IMR-90 (cell line): ENCODE measurements at regions not wholly inside any gene's neighbourhood (a gene's known extent, or its start where the extent isn't known, plus 50 kb on each side); places are given as distances from the start of the nearest gene placed in this dataset.

Experiments used
- ATAC-seq: fragments of 200-7000 bp; cut with Tn5 transposase; 2 replicates; pipeline ENCODE4 v1.9.1; 2020; ENCODE audit warnings: low read depth, mild to moderate bottlenecking, moderate library complexity
- BruUV-seq: library from RNA; stranded (reverse); fragments of 400-500 nt; replicated peaks from 2 replicates; lab custom pipeline; 2021; lab: Mats Ljungman, UMichigan
- CTCF ChIA-PET: fragments of 300-600 bp; formaldehyde crosslinking; extraction: SDS; loops from one replicate; lab custom pipeline; 2021; ENCODE audit warnings: antibody characterized with exemption; lab: Yijun Ruan, JAX
- POLR2A ChIA-PET: fragments of 300-600 bp; sonication (Branson Sonifier 250); formaldehyde crosslinking; loops from one replicate; lab custom pipeline; 2022; ENCODE audit warnings: antibody characterized with exemption; ENCODE audit not compliant: unreplicated experiment; lab: Charles Lee
- DNase-seq: peaks from one replicate; pipeline ENCODE4 v3.0.0; 2013
- H2AFZ ChIP-seq: replicated peaks from 2 replicates; pipeline ENCODE3; 2013; ENCODE audit warnings: low read length, mild to moderate bottlenecking; ENCODE audit not compliant: poor library complexity
- H2AK5ac ChIP-seq: 2 replicates; pipeline ENCODE4 v1.6.1; 2013; ENCODE audit warnings: low read depth, low read length, inconsistent platforms
- H2AK9ac ChIP-seq: replicated peaks from 2 replicates; pipeline ENCODE3; 2013; ENCODE audit warnings: mild to moderate bottlenecking, low read depth, low read length, moderate library complexity; ENCODE audit not compliant: poor library complexity
- H2BK120ac ChIP-seq: 2 replicates; pipeline ENCODE4 v1.6.1; 2013; ENCODE audit warnings: low read depth, low read length, inconsistent platforms
- H2BK15ac ChIP-seq: 3 replicates; pipeline ENCODE4 v1.6.1; 2013; ENCODE audit warnings: low read depth, low read length, inconsistent platforms
- H2BK20ac ChIP-seq: 2 replicates; pipeline ENCODE4 v1.6.1; 2013; ENCODE audit warnings: low read depth, mild to moderate bottlenecking, inconsistent platforms, low read length, moderate library complexity
- H2BK5ac ChIP-seq: 2 replicates; pipeline ENCODE4 v1.6.1; 2013; ENCODE audit warnings: mild to moderate bottlenecking, low read depth, low read length, inconsistent platforms; ENCODE audit not compliant: poor library complexity, severe bottlenecking
- H3K14ac ChIP-seq: replicated peaks from 2 replicates; pipeline ENCODE4 v1.6.1; 2013; ENCODE audit warnings: low read depth, low read length, inconsistent platforms
- H3K18ac ChIP-seq: 2 replicates; pipeline ENCODE4 v1.6.1; 2013; ENCODE audit warnings: low read depth, low read length, control low read depth
- H3K23ac ChIP-seq: 2 replicates; pipeline ENCODE4 v1.6.1; 2013; ENCODE audit warnings: low read depth, low read length, inconsistent platforms
- H3K27ac ChIP-seq: 2 replicates; pipeline ENCODE4 v1.5.1; 2013; ENCODE audit warnings: mild to moderate bottlenecking, control low read depth, low read length; ENCODE audit not compliant: insufficient read depth
- H3K27me3 ChIP-seq: 2 replicates; pipeline ENCODE4 v1.6.1; 2013; ENCODE audit warnings: low read length; ENCODE audit not compliant: control insufficient read depth, insufficient read depth
- H3K36me3 ChIP-seq: 2 replicates; pipeline ENCODE4 v1.6.1; 2013; ENCODE audit warnings: low read length, mixed read lengths; ENCODE audit not compliant: control insufficient read depth, insufficient read depth
- H3K4ac ChIP-seq: 2 replicates; pipeline ENCODE4 v1.6.1; 2013; ENCODE audit warnings: low read depth, low read length, inconsistent platforms
- H3K4me1 ChIP-seq: 2 replicates; pipeline ENCODE4 v1.6.1; 2013; ENCODE audit warnings: low read length, mixed read lengths; ENCODE audit not compliant: control insufficient read depth, insufficient read depth
- H3K4me2 ChIP-seq: 2 replicates; pipeline ENCODE4 v1.6.1; 2013; ENCODE audit warnings: low read depth, mild to moderate bottlenecking, control low read depth, low read length, moderate library complexity
- H3K4me3 ChIP-seq: 2 replicates; pipeline ENCODE4 v1.5.1; 2013; ENCODE audit warnings: low read depth, mild to moderate bottlenecking, control low read depth, low read length, moderate library complexity; ENCODE audit not compliant: insufficient read depth
- H3K56ac ChIP-seq: 2 replicates; pipeline ENCODE4 v1.6.1; 2013; ENCODE audit warnings: low read length, inconsistent platforms; ENCODE audit not compliant: insufficient read depth; ENCODE audit errors: extremely low read depth
- H3K79me1 ChIP-seq, 2 experiments: 2 replicates each; pipeline ENCODE4 v1.6.1; 2013; ENCODE audit warnings: low read length in 2 of 2, inconsistent platforms in 1 of 2, low read depth in 1 of 2
- H3K9ac ChIP-seq: 2 replicates; pipeline ENCODE4 v1.6.1; 2013; ENCODE audit warnings: low read depth, low read length, control low read depth
- H3K9me1 ChIP-seq: 2 replicates; pipeline ENCODE4 v1.6.1; 2013; ENCODE audit warnings: low read length, inconsistent platforms; ENCODE audit not compliant: insufficient read depth
- H3K9me3 ChIP-seq: 2 replicates; pipeline ENCODE4 v1.6.1; 2013; ENCODE audit warnings: low read length; ENCODE audit not compliant: control insufficient read depth, insufficient read depth
- H4K20me1 ChIP-seq: 2 replicates; pipeline ENCODE4 v1.6.1; 2013; ENCODE audit warnings: low read length, inconsistent platforms; ENCODE audit not compliant: insufficient read depth
- H4K5ac ChIP-seq: 2 replicates; pipeline ENCODE4 v1.6.1; 2013; ENCODE audit warnings: mild to moderate bottlenecking, low read depth, low read length, control low read depth
- H4K8ac ChIP-seq, 2 experiments: 2 replicates each; pipeline ENCODE4 v1.6.1; 2013; ENCODE audit warnings: low read depth in 2 of 2, low read length in 2 of 2, control low read depth in 1 of 2, inconsistent platforms in 1 of 2
- H4K91ac ChIP-seq: 2 replicates; pipeline ENCODE4 v1.6.1; 2013; ENCODE audit warnings: low read depth, low read length, inconsistent platforms; ENCODE audit not compliant: insufficient read depth
- BHLHE40 ChIP-seq: fragments of 150-350 bp; IDR thresholded peaks from 2 replicates; pipeline ENCODE4 v1.6.1; 2016; ENCODE audit warnings: mild to moderate bottlenecking, low read depth, low read length
- CEBPB ChIP-seq: IDR thresholded peaks from 2 replicates; pipeline ENCODE4 v1.6.1; 2012; ENCODE audit warnings: low read depth, low read length, improper control_type of control experiment
- CHD1 ChIP-seq: IDR thresholded peaks from 2 replicates; pipeline ENCODE4 v1.6.1; 2012; ENCODE audit warnings: low read depth, low read length, improper control_type of control experiment
- CTCF ChIP-seq: conservative IDR thresholded peaks from 2 replicates; pipeline ENCODE4 v1.5.1; 2012; ENCODE audit warnings: mild to moderate bottlenecking, low read depth, low read length, improper control_type of control experiment
- ELK1 ChIP-seq: fragments of 150-350 bp; IDR thresholded peaks from 2 replicates; pipeline ENCODE4 v1.6.1; 2016; ENCODE audit warnings: low read depth, mild to moderate bottlenecking, low read length, moderate library complexity, borderline replicate concordance
- FOS ChIP-seq: fragments of 150-350 bp; IDR thresholded peaks from 2 replicates; pipeline ENCODE4 v1.6.1; 2016; ENCODE audit warnings: low read depth, low read length
- MAFK ChIP-seq: IDR thresholded peaks from 2 replicates; pipeline ENCODE4 v1.6.1; 2012; ENCODE audit warnings: low read depth, low read length, improper control_type of control experiment
- MAZ ChIP-seq: IDR thresholded peaks from 2 replicates; pipeline ENCODE4 v1.6.1; 2012; ENCODE audit warnings: low read depth, mild to moderate bottlenecking, low read length, improper control_type of control experiment, moderate library complexity, borderline replicate concordance
- MXI1 ChIP-seq: IDR thresholded peaks from 2 replicates; pipeline ENCODE4 v1.6.1; 2012; ENCODE audit warnings: low read depth, mild to moderate bottlenecking, low read length, moderate library complexity, borderline replicate concordance
- NFE2L2 ChIP-seq: fragments of 150-350 bp; IDR thresholded peaks from 2 replicates; pipeline ENCODE4 v1.6.1; 2016; ENCODE audit warnings: low read depth, mild to moderate bottlenecking, low read length
- POLR2A ChIP-seq: IDR thresholded peaks from 2 replicates; pipeline ENCODE4 v1.6.1; 2012; ENCODE audit warnings: mild to moderate bottlenecking, low read depth, low read length
- RFX5 ChIP-seq: IDR thresholded peaks from 2 replicates; pipeline ENCODE4 v1.8.0; 2012; ENCODE audit warnings: low read depth, mild to moderate bottlenecking, low read length, moderate library complexity
- SMC3 ChIP-seq: fragments of 150-350 bp; IDR thresholded peaks from 2 replicates; pipeline ENCODE4 v1.6.1; 2016; ENCODE audit warnings: low read depth, mild to moderate bottlenecking, antibody characterized with exemption, low read length, moderate library complexity
- USF2 ChIP-seq: fragments of 150-350 bp; IDR thresholded peaks from 2 replicates; pipeline ENCODE4 v1.6.1; 2017; ENCODE audit warnings: mild to moderate bottlenecking, antibody characterized with exemption, low read length, low read depth
- whole genome bisulfite sequencing, 2 experiments: methylation state at CpG; one replicate each; pipeline versions ENCODE4 v1.1.5 to v1.1.7; 2013; ENCODE audit warnings: missing lambda C conversion rate in 2 of 2; ENCODE audit not compliant: insufficient read length in 1 of 2; ENCODE audit errors: extremely low coverage in 2 of 2; 5-methylcytosine and 5-hydroxymethylcytosine counted together
- dilution Hi-C: fragments of 300-500 bp; cut with HindIII; formaldehyde crosslinking; loops from one replicate; pipeline ENCODE4 v1.14.3; 2018; ENCODE audit warnings: low sequenced_read_pairs; ENCODE audit not compliant: unreplicated experiment
- in situ Hi-C: fragments of 300-500 bp; cut with MboI; formaldehyde crosslinking; loops from 3 replicates; pipeline ENCODE4 v1.14.3; 2019; ENCODE audit warnings: low sequenced_read_pairs, inconsistent platforms, mixed read lengths
- intact Hi-C: fragments of 100-400 bp; cut with micrococcal nuclease; formaldehyde crosslinking; loops from 2 replicates; pipeline ENCODE4 v1.10.0; 2022

GRCh38 chr11:71305041-71305440 lies 52.7 kb upstream of the SHANK2 start:
- Histone ChIP-seq H3K4me2 (no peak overlapping the region), H4K5ac (no peak overlapping the region)

More at GRCh38 chr11:71305041-71305440, 52.7 kb upstream of the SHANK2 start:
- Histone ChIP-seq H2AK5ac (no peak overlapping the region), H2AK9ac (no peak overlapping the region), H4K8ac (no peak overlapping the region), H3K4me1 (peaks cover 17% of the 10 kb centered on the region), H4K20me1 (no peaks in the 10 kb centered on the region), H2BK5ac (no peak overlapping the region), H3K18ac (no peak overlapping the region), H2BK20ac (no peak overlapping the region), H2BK120ac (no peak overlapping the region), H3K4ac (no peak overlapping the region), H3K9ac (no peak overlapping the region), H3K27ac (no peak overlapping the region), H3K23ac (no peak overlapping the region), H3K79me1 (no peaks in the 10 kb centered on the region), H2AFZ (no peak overlapping the region), H3K14ac (no peak overlapping the region), H3K9me3 (peaks cover 3% of the 10 kb centered on the region), H3K4me3 (no peak overlapping the region), H2BK15ac (no peak overlapping the region), H3K9me1 (0 out of 2 replicates have a peak, but pooled peaks cover 4% of the 10 kb centered on the region), H4K91ac (no peak overlapping the region), H3K36me3 (no peaks in the 10 kb centered on the region), H3K56ac (no peak overlapping the region), H3K27me3 (no peaks in the 10 kb centered on the region)
- ATAC-seq: no peak
- in situ Hi-C loops: no loop called here
- DNase-seq: no peak
- dilution Hi-C loops: no loop called here
- BruUV-seq: no TSS peak
- 83% methylated on average over 4 of the region's 7 CpGs; no CpG with 5 or more reads in 1 of the 2 experiments for WGBS, 2 experiments
- CTCF ChIA-PET: no interaction called here
- intact Hi-C loops: no loop called here
- POLR2A ChIA-PET: no interaction called here
- TF ChIP-seq CEBPB (no peak), RFX5 (no peak), CHD1 (no peak), ELK1 (no peak), MAFK (no peak), BHLHE40 (no peak), NFE2L2 (no peak), POLR2A (no peak), MAZ (no peak), USF2 (no peak), CTCF (no peak), FOS (no peak), MXI1 (no peak), SMC3 (no peak)
